Mesenteric fat pad (tissue), 1 donor: ENCODE measurements at regions not wholly inside any gene's neighbourhood (a gene's known extent, or its start where the extent isn't known, plus 50 kb on each side); places are given as distances from the start of the nearest gene placed in this dataset.
"Not testable (repeated sequence)": the region's sequence is repeated elsewhere in the genome, so short reads cannot be mapped to it uniquely, and the experiment has no call there.

Experiments used
- DNase-seq: peaks from one replicate; pipeline ENCODE4 v3.0.0-alpha.2; 2020; ENCODE audit warnings: low spot score
- donor health status: DM: yes; HTN: yes; CAD: no.

GRCh38 chr4:49510238-49510637, 524.2 kb downstream of the CWH43 start:
- not testable (repeated sequence) for DNase-seq

DNA sequence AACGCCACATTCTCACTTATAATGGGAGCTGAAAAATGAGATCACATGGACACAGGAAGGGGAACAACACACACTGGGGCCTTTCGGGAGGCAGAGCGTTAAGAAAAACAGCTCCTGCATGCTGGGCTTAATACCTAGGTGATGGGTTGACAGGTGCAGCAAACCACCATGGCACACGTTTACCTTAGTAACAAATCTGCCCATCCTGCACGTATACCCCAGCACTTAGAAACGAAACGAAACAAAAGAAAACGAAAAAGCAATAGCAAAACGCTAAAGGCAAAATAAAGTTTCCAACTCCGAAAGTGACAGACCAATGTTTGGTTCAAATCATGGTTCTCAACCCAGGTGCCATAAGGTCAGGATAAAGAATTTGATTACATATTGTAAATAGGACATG, 525.3 kb downstream of the CWH43 start:
- DNase-seq: not testable (repeated sequence)

GRCh38 chr4:49511881-49512491, 525.9 kb downstream of the CWH43 start:
- peak; percentile 93 for DNase-seq

- DNase-seq: peak; percentile 96
Measured at GRCh38 chr4:49512641-49513545, 526.8 kb downstream of the CWH43 start.

DNA sequence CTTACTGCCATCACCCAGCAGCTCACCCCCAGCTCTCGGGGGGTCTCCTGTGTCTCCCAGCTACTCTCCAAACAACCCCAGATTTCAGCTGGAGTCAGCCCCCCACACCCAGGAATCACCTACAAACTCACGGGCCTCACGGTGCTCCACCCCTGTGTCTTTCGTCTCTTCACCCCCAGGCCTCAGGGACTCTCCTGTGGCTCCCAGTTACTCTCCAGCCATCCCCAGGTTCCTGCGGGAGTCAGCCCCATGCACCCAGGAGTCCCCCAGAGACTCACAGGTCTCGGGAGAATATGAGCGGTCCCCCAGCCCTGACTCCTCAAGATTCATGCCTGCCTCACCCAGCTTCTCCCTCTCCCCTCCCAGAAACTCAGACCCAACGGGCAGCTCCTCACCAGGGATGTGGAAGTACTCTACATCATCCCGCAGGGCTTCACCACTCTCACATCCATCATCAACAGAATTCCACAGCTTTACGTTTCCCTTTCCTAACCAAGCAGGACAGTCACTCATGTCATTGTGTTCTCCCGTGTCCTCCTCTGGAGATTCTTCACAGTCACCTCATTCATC, 527.6 kb downstream of the CWH43 start:
- peak; percentile 91 for DNase-seq

GRCh38 chr4:49514171-49514699, 528.2 kb downstream of the CWH43 start:
- DNase-seq: peak; percentile 96

DNA sequence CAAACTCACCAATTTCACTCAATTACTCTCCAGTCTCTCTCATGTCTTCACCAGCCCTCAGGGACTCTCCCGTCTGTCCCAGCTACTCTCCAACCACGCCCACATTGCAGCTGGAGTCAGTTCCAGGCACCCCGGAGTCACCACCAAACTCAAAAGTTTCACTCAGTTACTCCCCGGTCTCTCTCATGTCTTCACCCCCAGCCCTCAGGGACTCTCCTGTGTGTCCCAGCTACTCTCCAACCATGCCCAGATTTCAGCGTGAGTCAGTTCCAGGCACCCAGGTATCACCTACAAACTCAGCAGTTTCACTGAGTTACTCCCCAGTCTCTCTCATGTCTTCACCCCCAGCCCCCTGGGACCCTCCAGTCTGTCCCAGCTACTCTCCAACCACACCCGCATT, 528.8 kb downstream of the CWH43 start:
- DNase-seq: peak; percentile 90

DNA sequence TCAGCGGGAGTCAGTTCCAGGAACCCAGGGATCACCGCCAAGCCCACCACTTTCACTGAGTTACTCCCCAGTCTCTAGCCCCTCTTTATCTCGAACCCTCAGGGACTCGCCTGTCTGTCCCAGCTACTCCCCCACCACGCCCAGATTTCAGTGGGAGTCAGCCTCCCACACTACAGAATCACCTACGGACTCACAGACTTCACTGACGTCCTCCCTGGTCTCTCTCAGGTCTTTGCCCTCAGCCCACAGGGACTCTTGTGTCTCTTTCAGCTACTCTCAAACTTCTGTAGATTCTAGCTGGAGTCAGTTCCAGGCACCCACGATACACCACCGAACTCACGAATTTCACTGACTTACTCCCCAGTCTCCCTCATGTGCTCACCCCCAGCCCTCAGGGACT, 529.2 kb downstream of the CWH43 start:
- not testable (repeated sequence) for DNase-seq

DNA sequence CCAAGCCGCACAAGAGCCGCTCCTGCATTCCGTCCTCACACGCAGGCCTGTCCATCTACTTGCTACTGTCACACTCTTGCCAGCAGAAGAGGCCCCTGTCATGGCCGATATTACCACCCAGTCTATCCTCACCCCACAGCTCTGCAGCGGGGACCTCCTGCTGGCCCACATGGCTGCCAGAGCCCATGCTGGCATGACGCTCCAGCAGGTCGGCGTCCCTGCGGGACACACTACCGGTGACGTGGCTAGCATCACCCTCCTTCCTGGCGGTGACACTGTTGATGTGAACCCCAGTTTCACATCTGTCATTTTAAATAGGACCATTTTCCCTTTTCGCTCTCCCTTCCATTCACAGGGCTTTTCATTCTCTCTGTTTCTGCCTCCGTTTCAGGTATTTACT, 530.0 kb downstream of the CWH43 start:
- not testable (repeated sequence) for DNase-seq

DNA sequence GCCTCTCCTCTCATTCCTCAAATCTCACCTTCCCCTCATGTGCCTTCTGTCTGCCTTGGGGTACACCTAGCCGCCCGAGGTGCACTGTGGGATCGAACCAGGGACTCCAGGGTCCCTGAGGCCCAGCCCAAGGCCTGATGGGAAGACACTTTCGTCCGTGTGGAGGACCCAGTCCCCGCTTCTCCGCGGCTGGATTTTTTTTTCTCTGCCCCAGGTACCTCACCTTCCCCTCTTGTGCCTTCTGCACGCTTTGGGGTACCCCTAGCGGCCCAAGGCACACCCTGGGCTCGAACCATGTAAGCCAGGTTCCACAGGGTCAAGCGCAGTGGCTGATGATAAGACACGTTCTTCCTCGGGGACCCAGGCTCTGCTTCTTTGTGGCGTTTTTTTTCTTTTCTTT, 530.7 kb downstream of the CWH43 start:
- no peak for DNase-seq

DNA sequence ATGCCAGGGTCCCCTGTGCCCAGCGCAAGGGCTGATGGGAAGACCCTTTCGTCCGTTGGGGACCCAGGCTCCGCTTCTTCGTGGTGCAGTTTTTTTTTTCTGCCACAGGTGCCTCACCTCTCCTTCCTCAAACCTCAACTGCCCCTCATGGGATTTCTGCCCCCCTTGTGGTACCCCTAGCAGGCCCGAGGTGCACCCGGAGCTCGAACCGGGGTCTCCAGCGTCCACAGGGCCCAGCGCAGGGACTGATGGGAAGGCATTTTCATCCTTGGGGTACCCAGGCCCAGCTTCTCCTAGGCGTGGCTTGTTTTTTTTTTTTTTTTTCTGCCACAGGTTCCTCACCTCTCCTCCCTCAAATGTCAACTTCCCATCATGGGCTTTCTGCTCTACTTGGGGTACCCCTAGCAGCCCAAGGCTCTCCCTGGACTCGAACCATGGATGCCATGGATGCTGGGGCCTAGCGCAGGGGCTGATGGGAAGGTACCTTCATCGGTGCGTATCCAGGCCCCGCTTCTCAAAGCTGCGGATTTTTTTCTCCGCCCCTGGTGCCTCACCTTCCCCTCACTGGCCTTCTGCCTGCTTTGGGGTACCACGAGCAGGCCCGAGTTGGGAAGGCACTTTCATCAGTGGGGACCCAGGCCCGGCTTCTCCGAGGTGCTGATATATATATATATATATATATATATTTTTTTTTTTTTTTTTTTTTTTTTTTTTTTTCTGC, 531.6 kb downstream of the CWH43 start:
- not testable (repeated sequence) for DNase-seq

DNA sequence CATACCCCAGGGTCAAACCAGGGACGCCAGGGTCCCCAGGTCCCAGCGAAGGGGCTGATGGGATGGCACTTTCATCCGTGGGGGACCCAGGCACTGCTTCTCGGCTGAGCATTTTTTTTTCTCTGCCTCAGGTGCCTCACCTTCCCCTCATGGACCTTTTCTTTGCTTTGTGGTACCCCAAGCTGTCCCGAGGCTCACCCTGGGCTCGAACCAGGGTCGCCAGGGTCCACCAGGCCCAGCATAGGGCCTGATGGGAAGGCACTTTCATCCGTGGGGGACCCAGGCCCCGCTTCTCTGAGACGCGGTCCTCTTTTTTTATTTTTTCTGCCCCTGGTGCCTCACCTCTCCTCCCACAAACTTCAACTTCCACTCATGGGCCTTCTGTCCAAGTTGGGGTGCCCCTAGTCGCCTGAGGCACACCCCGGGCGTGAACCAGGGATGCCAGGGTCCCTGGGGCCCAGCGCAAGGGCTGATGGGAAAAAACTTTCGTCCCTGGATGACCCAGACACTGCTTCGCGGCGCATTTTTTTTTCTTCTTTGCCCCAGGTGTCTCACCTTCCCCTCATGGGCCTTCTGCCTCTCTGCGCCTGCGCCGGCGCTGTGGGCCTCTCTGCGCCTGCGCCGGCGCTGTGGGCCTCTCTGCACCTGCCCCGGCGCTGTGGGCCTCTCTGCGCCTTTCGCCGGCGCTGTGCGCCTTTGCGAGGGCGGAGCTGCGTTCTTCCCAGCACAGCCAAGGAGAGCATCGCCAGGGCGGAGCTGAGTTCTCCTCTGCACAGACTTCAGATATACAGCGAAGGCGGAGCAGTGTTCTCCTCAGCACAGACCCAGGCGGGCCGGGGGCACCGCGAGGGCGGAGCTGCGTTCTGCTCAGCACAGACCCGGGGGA, 533.3 kb downstream of the CWH43 start:
- not testable (repeated sequence) for DNase-seq

- not testable (repeated sequence) for DNase-seq
Measured at GRCh38 chr4:49523816-49524765, 538.0 kb downstream of the CWH43 start.

DNA sequence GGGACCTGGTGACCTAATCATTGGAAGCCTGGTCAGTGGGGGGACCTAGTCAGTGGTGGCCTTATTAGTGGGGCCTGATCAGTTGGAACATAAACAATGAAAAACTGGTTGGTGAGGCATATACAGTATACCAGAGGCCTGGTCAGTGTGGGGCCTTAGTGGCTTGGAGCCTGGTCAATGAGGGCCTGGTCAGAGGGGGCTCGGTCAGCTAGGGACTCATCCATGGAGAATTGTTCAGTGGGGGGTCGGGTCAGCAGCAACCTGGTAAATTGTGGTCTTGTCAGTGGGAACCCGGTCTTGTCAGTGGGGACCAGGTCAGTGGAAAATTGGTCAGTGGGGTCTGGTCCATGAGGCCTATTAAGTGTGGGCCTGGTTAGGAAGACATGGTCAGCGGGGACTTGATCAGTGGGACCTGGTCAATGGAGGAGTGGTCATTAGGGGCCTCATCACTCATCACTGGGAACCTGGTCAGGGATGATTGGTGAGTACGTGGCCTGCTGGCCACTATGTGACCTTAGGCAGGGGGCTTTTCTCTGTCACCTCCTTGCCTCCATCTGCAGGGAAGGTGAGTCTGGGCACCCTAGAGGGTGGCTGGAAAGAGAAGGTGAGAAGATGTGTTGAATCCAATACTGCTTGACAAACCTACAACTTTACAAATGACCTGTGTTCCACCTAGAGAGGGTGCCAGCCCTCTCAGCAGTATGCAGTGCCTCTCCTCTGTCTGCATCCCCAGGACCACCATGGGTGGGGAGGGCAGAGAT, 573.0 kb downstream of the CWH43 start:
- DNase-seq: not testable (repeated sequence)

- DNase-seq: not testable (repeated sequence)
Measured at GRCh38 chr4:49560131-49560816, 574.2 kb downstream of the CWH43 start.

DNA sequence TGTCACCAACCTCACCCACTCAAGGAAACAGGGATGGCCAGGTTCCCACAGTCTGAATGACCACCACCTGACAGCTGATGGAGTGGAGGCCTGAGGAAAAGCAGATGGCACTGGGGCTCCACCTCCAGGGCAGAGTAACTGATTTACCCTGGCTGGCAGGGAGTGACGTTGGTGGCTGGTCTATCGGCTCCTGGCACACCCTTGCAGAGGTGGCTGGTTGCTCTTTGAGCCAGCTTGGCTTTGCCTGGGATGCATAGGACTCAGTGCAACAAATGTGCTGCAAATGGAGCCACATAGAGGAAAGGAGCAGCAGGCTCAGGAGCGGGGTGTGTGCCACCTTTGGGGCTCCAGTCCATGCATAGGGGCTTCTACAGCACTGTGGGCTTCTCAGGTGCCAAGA, 574.8 kb downstream of the CWH43 start:
- DNase-seq: not testable (repeated sequence)

GRCh38 chr4:49570248-49570647, 584.2 kb downstream of the CWH43 start:
- not testable (repeated sequence) for DNase-seq
